Mesenchymal stem cell (in vitro differentiated cells and primary cell): ENCODE measurements at regions not wholly inside any gene's neighbourhood (a gene's known extent, or its start where the extent isn't known, plus 50 kb on each side); places are given as distances from the start of the nearest gene placed in this dataset.

ENCODE experiments used
- DNase-seq: peaks from one replicate; pipeline ENCODE4 v3.0.0-alpha.2; 2013
- H2AFZ ChIP-seq: one replicate; pipeline ENCODE4 v1.6.1; 2013; ENCODE audit warnings: low read depth, mild to moderate bottlenecking, control low read depth, inconsistent platforms, low read length, moderate library complexity
- H2AK5ac ChIP-seq: 2 replicates; pipeline ENCODE4 v1.6.1; 2013; ENCODE audit warnings: low read length, moderate library complexity, mild to moderate bottlenecking, inconsistent platforms; ENCODE audit not compliant: severe bottlenecking
- H2BK120ac ChIP-seq: one replicate; pipeline ENCODE4 v1.6.1; 2013; ENCODE audit warnings: low read depth, mild to moderate bottlenecking, inconsistent platforms, low read length, moderate library complexity
- H2BK12ac ChIP-seq, 2 experiments: one replicate each; pipeline ENCODE4 v1.6.1; 2013; ENCODE audit warnings: inconsistent platforms in 2 of 2, low read length in 2 of 2, mild to moderate bottlenecking in 2 of 2, moderate library complexity in 2 of 2, control low read depth in 1 of 2
- H2BK15ac ChIP-seq: one replicate; pipeline ENCODE4 v1.6.1; 2013; ENCODE audit warnings: mild to moderate bottlenecking, low read depth, inconsistent platforms; ENCODE audit not compliant: poor library complexity, severe bottlenecking
- H2BK5ac ChIP-seq: 2 replicates; pipeline ENCODE4 v1.6.1; 2013; ENCODE audit warnings: low read depth, mild to moderate bottlenecking, low read length, control low read depth, inconsistent platforms; ENCODE audit not compliant: poor library complexity, severe bottlenecking
- H3K14ac ChIP-seq, 2 experiments: one replicate each; pipeline ENCODE4 v1.6.1; 2013; ENCODE audit warnings: inconsistent platforms in 2 of 2, low read length in 2 of 2, control low read depth in 1 of 2, mild to moderate bottlenecking in 1 of 2, moderate library complexity in 1 of 2
- H3K18ac ChIP-seq, 2 experiments: one replicate each; pipeline ENCODE4 v1.6.1; 2013; ENCODE audit warnings: inconsistent platforms in 2 of 2, low read length in 2 of 2, control low read depth in 1 of 2, low read depth in 1 of 2, mild to moderate bottlenecking in 1 of 2
- H3K23ac ChIP-seq, 2 experiments: one replicate each; pipeline ENCODE4 v1.6.1; 2013; ENCODE audit warnings: inconsistent platforms in 2 of 2, low read length in 2 of 2, mild to moderate bottlenecking in 2 of 2, moderate library complexity in 2 of 2, control low read depth in 1 of 2
- H3K27ac ChIP-seq: 2 replicates; pipeline ENCODE4 v1.5.1; 2013; ENCODE audit warnings: mild to moderate bottlenecking, moderate library complexity, low read length, control low read depth, inconsistent platforms; ENCODE audit not compliant: poor library complexity, severe bottlenecking
- H3K27me3 ChIP-seq, 2 experiments: 2 replicates each; pipeline versions ENCODE4 v1.6.1 to v1.7.0; 2013; ENCODE audit warnings: low read length in 2 of 2, mild to moderate bottlenecking in 2 of 2, moderate library complexity in 2 of 2, control low read depth in 1 of 2, inconsistent platforms in 1 of 2; ENCODE audit not compliant: control insufficient read depth in 1 of 2, insufficient read depth in 1 of 2
- H3K36me3 ChIP-seq, 2 experiments: 2 replicates each; pipeline versions ENCODE4 v1.6.1 to v1.7.0; 2013; ENCODE audit warnings: low read length in 2 of 2, control low read depth in 1 of 2, inconsistent platforms in 1 of 2, low read depth in 1 of 2, mild to moderate bottlenecking in 1 of 2; ENCODE audit not compliant: insufficient read depth in 2 of 2, control insufficient read depth in 1 of 2
- H3K4ac ChIP-seq, 2 experiments: one replicate each; pipeline ENCODE4 v1.6.1; 2013; ENCODE audit warnings: inconsistent platforms in 2 of 2, low read length in 2 of 2, mild to moderate bottlenecking in 2 of 2, moderate library complexity in 2 of 2, control low read depth in 1 of 2, low read depth in 1 of 2
- H3K4me1 ChIP-seq: 2 replicates; pipeline ENCODE4 v1.6.1; 2013; ENCODE audit warnings: low read depth, low read length, control low read depth; ENCODE audit not compliant: control insufficient read depth, insufficient read depth
- H3K4me2 ChIP-seq: 2 replicates; pipeline ENCODE4 v1.6.1; 2013; ENCODE audit warnings: low read length, mild to moderate bottlenecking, inconsistent platforms; ENCODE audit not compliant: poor library complexity, severe bottlenecking
- H3K4me3 ChIP-seq, 2 experiments: 2 replicates each; pipeline versions ENCODE4 v1.5.1 to v1.7.0; 2013; ENCODE audit warnings: low read length in 2 of 2, mild to moderate bottlenecking in 2 of 2, control low read depth in 1 of 2, low read depth in 1 of 2; ENCODE audit not compliant: insufficient read depth in 1 of 2
- H3K79me1 ChIP-seq: replicated peaks from 2 replicates; pipeline ENCODE4 v1.6.1; 2013; ENCODE audit warnings: mild to moderate bottlenecking, control low read depth, low read length, inconsistent platforms; ENCODE audit not compliant: poor library complexity, severe bottlenecking
- H3K9ac ChIP-seq: 2 replicates; pipeline ENCODE4 v1.7.0; 2013; ENCODE audit warnings: mild to moderate bottlenecking, low read length, moderate library complexity
- H3K9me3 ChIP-seq: 2 replicates; pipeline ENCODE4 v1.7.0; 2013; ENCODE audit warnings: mild to moderate bottlenecking, low read length; ENCODE audit not compliant: control insufficient read depth
- H4K8ac ChIP-seq: one replicate; pipeline ENCODE4 v1.6.1; 2013; ENCODE audit warnings: inconsistent platforms, mild to moderate bottlenecking, low read length, moderate library complexity
- H4K91ac ChIP-seq: one replicate; pipeline ENCODE4 v1.6.1; 2013; ENCODE audit warnings: mild to moderate bottlenecking, low read length, inconsistent platforms
- WGBS: methylation state at CpG from one replicate; pipeline ENCODE4 v1.1.7; 2013; ENCODE audit warnings: mixed read lengths; 5-methylcytosine and 5-hydroxymethylcytosine counted together

DNA sequence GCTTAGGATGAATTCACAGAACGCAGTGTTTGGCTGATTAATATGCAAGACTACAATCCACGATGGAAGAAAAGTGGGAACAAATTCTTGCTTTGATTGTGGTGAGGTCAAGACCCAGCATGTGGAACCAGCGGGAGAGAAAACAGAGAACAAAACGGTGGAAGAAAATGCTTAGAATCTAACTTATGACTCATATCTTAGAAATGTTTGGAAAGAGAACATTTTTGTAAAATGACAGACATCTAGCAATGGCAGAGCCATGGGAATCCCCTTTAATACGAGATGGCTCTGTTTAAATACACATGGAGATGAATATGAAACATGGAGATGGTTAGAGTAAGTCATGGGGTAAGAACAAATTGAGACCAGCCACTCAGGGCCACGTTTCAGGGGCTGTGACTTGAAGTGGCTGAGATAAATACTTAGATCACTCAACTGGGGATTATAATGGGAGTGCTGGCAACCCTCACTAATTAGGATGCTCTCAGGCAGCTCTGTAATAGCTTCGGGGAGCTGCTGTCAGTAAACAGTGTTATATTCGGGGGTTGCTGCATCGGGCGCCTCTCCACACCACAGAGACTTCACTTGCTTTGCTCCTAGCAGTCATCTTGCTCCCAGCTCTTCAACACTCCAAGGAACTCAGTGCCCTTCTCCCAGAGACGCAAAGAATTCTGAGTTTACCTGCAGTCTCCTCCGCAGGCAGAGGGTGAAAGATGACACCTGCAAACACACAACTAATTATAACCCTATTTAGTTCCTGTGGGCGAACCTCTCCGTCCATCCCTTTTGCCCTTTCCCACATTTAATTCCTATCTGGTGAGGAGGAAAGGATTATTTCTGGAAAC, 68.0 kb upstream of the ONECUT1 start:
- H2AK5ac ChIP-seq: peak overlapping the region; percentile 52
- no peak overlapping the region for H3K9ac ChIP-seq
- H2AFZ ChIP-seq: no peak overlapping the region
- H3K4me2 ChIP-seq: peak overlapping the region; percentile 47
- no peaks in the 10 kb centered on the region for H3K79me1 ChIP-seq
- H3K36me3 ChIP-seq: no peaks in the 10 kb centered on the region
- H4K91ac ChIP-seq: no peak overlapping the region
- H3K23ac ChIP-seq: no peak overlapping the region
- H2BK15ac ChIP-seq: no peak overlapping the region
- 18% methylated on average over 14 of the region's 14 CpGs for WGBS
- no peak overlapping the region for H3K4ac ChIP-seq
- peaks cover 7% of the 10 kb centered on the region for H3K4me1 ChIP-seq
- no peak overlapping the region for H2BK5ac ChIP-seq
- H2BK120ac ChIP-seq: no peak overlapping the region
- H3K27me3 ChIP-seq: peaks cover 5 to 11% of the 10 kb centered on the region in 2 experiments
- H4K8ac ChIP-seq: no peak overlapping the region
- no peak overlapping the region for H3K4me3 ChIP-seq
- no peak overlapping the region for H3K14ac ChIP-seq
- H3K18ac ChIP-seq: no peak overlapping the region
- no peak overlapping the region for H2BK12ac ChIP-seq
- no peak for DNase-seq
- H3K27ac ChIP-seq: no peak overlapping the region
- H3K9me3 ChIP-seq: no peaks in the 10 kb centered on the region

DNA sequence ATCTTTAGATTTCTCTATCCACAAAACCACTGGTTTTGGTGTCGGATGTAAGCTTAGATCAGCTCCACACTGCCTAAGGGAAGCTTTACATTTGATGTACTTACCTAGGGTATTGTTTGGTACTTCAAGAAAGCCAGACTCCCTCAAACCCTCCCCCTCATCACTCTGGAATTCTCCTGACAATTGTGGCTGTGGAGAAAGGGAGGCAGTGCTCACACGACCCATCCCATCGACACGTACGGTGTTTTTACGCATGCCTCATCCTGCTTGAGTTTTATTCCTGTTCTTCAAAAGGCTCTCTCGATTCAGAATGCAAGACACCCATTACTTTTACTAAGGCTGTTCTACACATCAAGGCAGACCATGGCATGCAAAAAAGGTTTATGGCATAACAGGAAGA, 67.3 kb upstream of the ONECUT1 start:
- Histone ChIP-seq H3K14ac (no peak overlapping the region), H3K36me3 (no peaks in the 10 kb centered on the region), H2BK12ac (no peak overlapping the region), H3K9me3 (no peaks in the 10 kb centered on the region), H3K4ac (no peak overlapping the region), H2AK5ac (no peak overlapping the region), H3K27ac (no peak overlapping the region), H3K27me3 (peaks cover 5 to 11% of the 10 kb centered on the region in 2 experiments), H2BK120ac (no peak overlapping the region), H4K8ac (no peak overlapping the region), H3K23ac (no peak overlapping the region), H3K18ac (no peak overlapping the region), H4K91ac (no peak overlapping the region), H3K4me3 (no peak overlapping the region), H3K4me1 (peaks cover 7% of the 10 kb centered on the region), H2BK15ac (no peak overlapping the region), H2AFZ (no peak overlapping the region), H3K4me2 (peak overlapping the region; percentile 47), H2BK5ac (no peak overlapping the region), H3K9ac (no peak overlapping the region), H3K79me1 (no peaks in the 10 kb centered on the region)
- no peak for DNase-seq
- 43% methylated on average over 7 of the region's 7 CpGs for WGBS

DNA sequence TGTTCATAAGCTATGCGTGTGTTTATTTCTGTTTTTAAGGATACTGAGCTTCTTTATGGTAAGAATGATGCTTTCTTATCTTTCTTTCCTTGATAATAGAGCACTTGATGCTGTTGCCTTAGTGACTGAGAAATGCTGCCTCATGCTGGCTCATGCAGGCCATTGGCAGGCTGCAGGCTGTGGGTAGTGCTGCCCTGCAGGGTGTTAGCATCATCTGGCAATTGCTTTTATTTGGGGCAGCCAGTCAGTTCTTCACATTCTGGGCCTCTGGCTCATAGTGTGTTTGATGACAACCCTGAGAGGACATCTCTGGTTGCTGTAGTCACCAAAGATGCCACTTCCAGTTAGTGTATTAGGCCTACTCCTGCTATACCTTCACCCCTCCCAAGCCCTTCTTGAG, 66.2 kb upstream of the ONECUT1 start:
- Histone ChIP-seq H2BK120ac (no peak overlapping the region), H2AK5ac (no peak overlapping the region), H3K27me3 (peaks cover 5 to 6% of the 10 kb centered on the region in 2 experiments), H3K9me3 (no peaks in the 10 kb centered on the region), H3K79me1 (no peaks in the 10 kb centered on the region), H3K4me2 (no peak overlapping the region), H2BK15ac (no peak overlapping the region), H4K8ac (no peak overlapping the region), H3K23ac (no peak overlapping the region), H3K4me3 (no peak overlapping the region), H3K9ac (no peak overlapping the region), H2BK12ac (no peak overlapping the region), H2AFZ (no peak overlapping the region), H3K4ac (no peak overlapping the region), H3K36me3 (no peaks in the 10 kb centered on the region), H3K27ac (no peak overlapping the region), H3K18ac (no peak overlapping the region), H2BK5ac (no peak overlapping the region), H3K4me1 (peaks cover 7% of the 10 kb centered on the region), H3K14ac (no peak overlapping the region), H4K91ac (no peak overlapping the region)
- 89% methylated on average over 1 of the region's 1 CpG for WGBS
- no peak for DNase-seq

DNA sequence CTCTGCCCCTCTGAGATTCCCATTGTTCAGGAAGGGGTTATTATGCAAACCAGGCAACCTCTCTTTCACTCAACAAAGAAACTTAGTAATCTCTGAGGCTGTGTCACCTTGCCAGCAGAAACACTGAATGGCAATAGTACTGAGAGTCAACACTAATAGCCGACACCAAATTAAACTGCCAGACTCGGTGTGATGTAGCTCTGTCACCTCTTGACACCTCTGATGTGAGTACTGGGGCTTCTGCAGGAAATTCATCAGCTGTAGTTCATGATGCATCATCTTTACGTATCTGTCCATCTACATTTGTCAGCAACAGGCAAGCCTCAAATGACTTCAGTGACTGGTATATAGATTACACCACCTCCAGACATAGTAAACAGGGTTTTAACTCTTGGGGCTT, 65.0 kb upstream of the ONECUT1 start:
- Histone ChIP-seq H3K27me3 (peaks cover 5 to 6% of the 10 kb centered on the region in 2 experiments), H3K4me1 (peaks cover 7% of the 10 kb centered on the region), H4K91ac (no peak overlapping the region), H4K8ac (no peak overlapping the region), H3K4me2 (no peak overlapping the region), H3K79me1 (no peaks in the 10 kb centered on the region), H2BK5ac (no peak overlapping the region), H2AK5ac (no peak overlapping the region), H3K4me3 (no peak overlapping the region), H3K23ac (no peak overlapping the region), H3K9ac (no peak overlapping the region), H2BK12ac (no peak overlapping the region), H3K4ac (no peak overlapping the region), H3K27ac (no peak overlapping the region), H2BK15ac (no peak overlapping the region), H2AFZ (no peak overlapping the region), H3K36me3 (no peaks in the 10 kb centered on the region), H3K9me3 (no peaks in the 10 kb centered on the region), H2BK120ac (no peak overlapping the region), H3K14ac (no peak overlapping the region), H3K18ac (no peak overlapping the region)
- WGBS: 59% methylated on average over 3 of the region's 3 CpGs
- no peak for DNase-seq
